ENCODE measurements at regions not wholly inside any gene's neighbourhood (a gene's known extent, or its start where the extent isn't known, plus 50 kb on each side); places are given as distances from the start of the nearest gene placed in this dataset.

DNA sequence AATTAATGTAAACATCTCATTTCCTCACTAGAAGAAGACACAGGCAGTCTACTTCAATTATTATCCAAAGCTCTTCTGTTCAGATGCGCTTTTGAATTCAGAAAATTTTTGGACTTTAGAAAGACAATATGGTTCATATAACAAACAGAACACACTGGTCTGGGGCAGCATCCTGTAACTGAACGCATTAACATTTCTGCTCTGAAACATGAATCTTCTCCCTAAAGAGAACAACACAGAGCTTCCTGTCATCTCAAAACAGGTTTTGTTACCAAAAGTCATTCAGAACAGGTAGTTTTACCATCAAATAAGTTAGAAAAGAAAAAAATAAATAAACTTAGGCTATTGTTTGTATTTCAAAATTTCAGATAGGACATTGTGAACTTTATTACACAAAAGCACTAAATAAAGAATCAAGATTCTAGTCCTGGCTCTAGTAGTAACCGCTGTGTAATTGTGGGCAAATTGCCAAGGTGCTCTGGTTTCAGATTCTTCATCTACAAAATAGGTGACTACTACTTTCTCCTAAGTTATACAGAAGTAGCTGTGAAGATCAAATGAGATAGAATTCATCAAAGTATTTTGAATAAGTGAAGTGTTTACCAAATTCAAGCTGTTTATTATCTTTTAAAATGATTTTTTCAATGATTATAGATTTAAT, 252.3 kb upstream of the RASGEF1B start:
- TF ChIP-seq, protein P1, sequence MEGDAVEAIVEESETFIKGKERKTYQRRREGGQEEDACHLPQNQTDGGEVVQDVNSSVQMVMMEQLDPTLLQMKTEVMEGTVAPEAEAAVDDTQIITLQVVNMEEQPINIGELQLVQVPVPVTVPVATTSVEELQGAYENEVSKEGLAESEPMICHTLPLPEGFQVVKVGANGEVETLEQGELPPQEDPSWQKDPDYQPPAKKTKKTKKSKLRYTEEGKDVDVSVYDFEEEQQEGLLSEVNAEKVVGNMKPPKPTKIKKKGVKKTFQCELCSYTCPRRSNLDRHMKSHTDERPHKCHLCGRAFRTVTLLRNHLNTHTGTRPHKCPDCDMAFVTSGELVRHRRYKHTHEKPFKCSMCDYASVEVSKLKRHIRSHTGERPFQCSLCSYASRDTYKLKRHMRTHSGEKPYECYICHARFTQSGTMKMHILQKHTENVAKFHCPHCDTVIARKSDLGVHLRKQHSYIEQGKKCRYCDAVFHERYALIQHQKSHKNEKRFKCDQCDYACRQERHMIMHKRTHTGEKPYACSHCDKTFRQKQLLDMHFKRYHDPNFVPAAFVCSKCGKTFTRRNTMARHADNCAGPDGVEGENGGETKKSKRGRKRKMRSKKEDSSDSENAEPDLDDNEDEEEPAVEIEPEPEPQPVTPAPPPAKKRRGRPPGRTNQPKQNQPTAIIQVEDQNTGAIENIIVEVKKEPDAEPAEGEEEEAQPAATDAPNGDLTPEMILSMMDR (IDR thresholded peaks at IDR 0.05): no peak
- no peak for TF ChIP-seq POLR2A (IDR thresholded peaks at IDR 0.05)

All from esophagus squamous epithelium (tissue), 4 donors.